Astrocyte (in vitro differentiated cells and primary cell): ENCODE measurements at regions not wholly inside any gene's neighbourhood (a gene's known extent, or its start where the extent isn't known, plus 50 kb on each side); places are given as distances from the start of the nearest gene placed in this dataset.

Source experiments
- DNase-seq: peaks from one replicate; pipeline ENCODE4 v3.0.0-alpha.2; 2010; ENCODE audit warnings: low read depth
- FAIRE-seq: peaks from 2 replicates; lab custom pipeline; 2011; peaks lifted over from hg19 to GRCh38; lab: Jason Lieb, UNC
- H2AFZ ChIP-seq: 2 replicates; pipeline ENCODE4 v1.6.0; 2012; ENCODE audit warnings: low read depth, low read length, inconsistent platforms
- H3K27ac ChIP-seq: 2 replicates; pipeline ENCODE4 v1.5.1; 2011; ENCODE audit warnings: low read depth, low read length, inconsistent platforms
- H3K27me3 ChIP-seq: 2 replicates; pipeline ENCODE4 v1.6.0; 2011; ENCODE audit warnings: low read length, inconsistent platforms; ENCODE audit not compliant: insufficient read depth
- H3K36me3 ChIP-seq: 2 replicates; pipeline ENCODE4 v1.5.1; 2011; ENCODE audit warnings: low read length, inconsistent platforms; ENCODE audit not compliant: insufficient read depth
- H3K4me1 ChIP-seq: 2 replicates; pipeline ENCODE4 v1.5.1; 2011; ENCODE audit warnings: low read length, inconsistent platforms; ENCODE audit not compliant: insufficient read depth
- H3K4me2 ChIP-seq: 2 replicates; pipeline ENCODE4 v1.6.0; 2012; ENCODE audit warnings: low read length, inconsistent platforms
- H3K4me3 ChIP-seq: 2 replicates; pipeline ENCODE4 v1.5.1; 2011; ENCODE audit warnings: low read depth, mild to moderate bottlenecking, low read length, inconsistent platforms; ENCODE audit not compliant: insufficient read depth
- H3K79me2 ChIP-seq: 2 replicates; pipeline ENCODE4 v1.6.0; 2012; ENCODE audit warnings: mild to moderate bottlenecking, low read length, inconsistent platforms; ENCODE audit not compliant: insufficient read depth
- H3K9ac ChIP-seq: 2 replicates; pipeline ENCODE4 v1.6.0; 2012; ENCODE audit warnings: mild to moderate bottlenecking, low read length, inconsistent platforms
- H3K9me3 ChIP-seq: 2 replicates; pipeline ENCODE4 v1.5.1; 2012; ENCODE audit warnings: low read depth, mild to moderate bottlenecking, low read length, inconsistent platforms; ENCODE audit not compliant: insufficient read depth
- H4K20me1 ChIP-seq: 2 replicates; pipeline ENCODE4 v1.6.0; 2012; ENCODE audit warnings: low read length, inconsistent platforms; ENCODE audit not compliant: insufficient read depth
- H3K27ac Mint-ChIP-seq: one replicate; pipeline ENCODE4 v1.8.0; 2021; ENCODE audit warnings: mild to moderate bottlenecking, mixed read lengths; ENCODE audit not compliant: unreplicated experiment
- H3K27me3 Mint-ChIP-seq: one replicate; pipeline ENCODE4 v1.8.0; 2021; ENCODE audit warnings: low read depth, mixed read lengths; ENCODE audit not compliant: unreplicated experiment
- H3K36me3 Mint-ChIP-seq: one replicate; pipeline ENCODE4 v1.8.0; 2021; ENCODE audit warnings: low read depth, mixed read lengths; ENCODE audit not compliant: unreplicated experiment
- H3K4me1 Mint-ChIP-seq: one replicate; pipeline ENCODE4 v1.8.0; 2021; ENCODE audit warnings: low read depth, mixed read lengths; ENCODE audit not compliant: unreplicated experiment
- H3K4me3 Mint-ChIP-seq: one replicate; pipeline ENCODE4 v1.8.0; 2021; ENCODE audit warnings: mild to moderate bottlenecking, moderate library complexity, mixed read lengths; ENCODE audit not compliant: unreplicated experiment
- H3K9me3 Mint-ChIP-seq: one replicate; pipeline ENCODE4 v1.8.0; 2021; ENCODE audit warnings: mild to moderate bottlenecking, mixed read lengths; ENCODE audit not compliant: unreplicated experiment
- CTCF ChIP-seq: IDR thresholded peaks from 2 replicates; pipeline ENCODE4 v1.5.1; 2011; ENCODE audit warnings: low read depth, mild to moderate bottlenecking, inconsistent platforms, low read length, moderate library complexity; ENCODE audit not compliant: insufficient read depth
- EZH2 ChIP-seq: IDR thresholded peaks from 2 replicates; pipeline ENCODE4 v1.6.1; 2012; ENCODE audit warnings: mild to moderate bottlenecking, low read length, inconsistent platforms; ENCODE audit not compliant: insufficient read depth

- H4K20me1 ChIP-seq, result no peaks in the 10 kb centered on the region
- Mint-ChIP-seq H3K4me1 (no peaks in the 10 kb centered on the region), H3K36me3 (no peaks in the 10 kb centered on the region), H3K27ac (no peak overlapping the region), H3K4me3 (no peak overlapping the region), H3K9me3 (peaks cover 4% of the 10 kb centered on the region), H3K27me3 (no peaks in the 10 kb centered on the region)
- H3K27me3 ChIP-seq, result no peaks in the 10 kb centered on the region
- DNase-seq (no peak), FAIRE-seq (no peak)
- H3K4me2 ChIP-seq, result no peak overlapping the region
- TF ChIP-seq EZH2 (no peak), CTCF (no peak)
- H3K27ac ChIP-seq, result no peak overlapping the region
- H3K9ac ChIP-seq, result no peak overlapping the region
- H3K79me2 ChIP-seq, result no peaks in the 10 kb centered on the region
- H3K36me3 ChIP-seq, result no peaks in the 10 kb centered on the region
- no peak overlapping the region for H2AFZ ChIP-seq
- no peaks in the 10 kb centered on the region for H3K4me1 ChIP-seq
- no peak overlapping the region for H3K4me3 ChIP-seq
- no peaks in the 10 kb centered on the region for H3K9me3 ChIP-seq
Observed at GRCh38 chr1:185661971-185662370, 72.2 kb upstream of the HMCN1 start.

GRCh38 chr1:185656663-185657062 is 77.5 kb upstream of the HMCN1 start:
- Histone ChIP-seq H3K27ac (no peak overlapping the region), H2AFZ (no peak overlapping the region), H4K20me1 (no peaks in the 10 kb centered on the region), H3K4me3 (no peak overlapping the region), H3K79me2 (no peaks in the 10 kb centered on the region), H3K36me3 (no peaks in the 10 kb centered on the region), H3K9me3 (no peaks in the 10 kb centered on the region), H3K27me3 (no peaks in the 10 kb centered on the region), H3K4me1 (no peaks in the 10 kb centered on the region), H3K4me2 (no peak overlapping the region), H3K9ac (no peak overlapping the region)
- DNase-seq, result no peak
- Mint-ChIP-seq H3K9me3 (peaks cover 2% of the 10 kb centered on the region), H3K4me3 (no peak overlapping the region), H3K27me3 (no peaks in the 10 kb centered on the region), H3K36me3 (no peaks in the 10 kb centered on the region), H3K27ac (no peak overlapping the region), H3K4me1 (peaks cover 4% of the 10 kb centered on the region)
- no peak for FAIRE-seq
- TF ChIP-seq CTCF (no peak), EZH2 (no peak)

GRCh38 chr1:185654952-185655314 is 79.3 kb upstream of the HMCN1 start:
- H3K36me3 Mint-ChIP-seq, result no peaks in the 10 kb centered on the region
- Histone ChIP-seq H3K4me1 (no peaks in the 10 kb centered on the region), H3K4me2 (no peak overlapping the region), H3K9me3 (no peaks in the 10 kb centered on the region), H3K36me3 (no peaks in the 10 kb centered on the region), H3K27ac (no peak overlapping the region), H3K9ac (no peak overlapping the region), H2AFZ (no peak overlapping the region), H3K27me3 (no peaks in the 10 kb centered on the region), H3K4me3 (no peak overlapping the region), H4K20me1 (no peaks in the 10 kb centered on the region), H3K79me2 (no peaks in the 10 kb centered on the region)
- H3K9me3 Mint-ChIP-seq, result peaks cover 2% of the 10 kb centered on the region
- H3K4me1 Mint-ChIP-seq, result peaks cover 4% of the 10 kb centered on the region
- no peaks in the 10 kb centered on the region for H3K27me3 Mint-ChIP-seq
- no peak for TF ChIP-seq CTCF
- no peak for TF ChIP-seq EZH2
- no peak for DNase-seq
- H3K4me3 Mint-ChIP-seq, result no peak overlapping the region
- FAIRE-seq, result no peak
- H3K27ac Mint-ChIP-seq, result no peak overlapping the region
